GM15510 (cell line): ENCODE measurements at regions not wholly inside any gene's neighbourhood (a gene's known extent, or its start where the extent isn't known, plus 50 kb on each side); places are given as distances from the start of the nearest gene placed in this dataset.

Experiments
- POLR2A ChIP-seq: IDR thresholded peaks from 3 replicates; pipeline ENCODE4 v1.6.1; 2011; ENCODE audit warnings: borderline replicate concordance; ENCODE audit not compliant: insufficient read length; ENCODE audit errors: extremely low read depth

DNA sequence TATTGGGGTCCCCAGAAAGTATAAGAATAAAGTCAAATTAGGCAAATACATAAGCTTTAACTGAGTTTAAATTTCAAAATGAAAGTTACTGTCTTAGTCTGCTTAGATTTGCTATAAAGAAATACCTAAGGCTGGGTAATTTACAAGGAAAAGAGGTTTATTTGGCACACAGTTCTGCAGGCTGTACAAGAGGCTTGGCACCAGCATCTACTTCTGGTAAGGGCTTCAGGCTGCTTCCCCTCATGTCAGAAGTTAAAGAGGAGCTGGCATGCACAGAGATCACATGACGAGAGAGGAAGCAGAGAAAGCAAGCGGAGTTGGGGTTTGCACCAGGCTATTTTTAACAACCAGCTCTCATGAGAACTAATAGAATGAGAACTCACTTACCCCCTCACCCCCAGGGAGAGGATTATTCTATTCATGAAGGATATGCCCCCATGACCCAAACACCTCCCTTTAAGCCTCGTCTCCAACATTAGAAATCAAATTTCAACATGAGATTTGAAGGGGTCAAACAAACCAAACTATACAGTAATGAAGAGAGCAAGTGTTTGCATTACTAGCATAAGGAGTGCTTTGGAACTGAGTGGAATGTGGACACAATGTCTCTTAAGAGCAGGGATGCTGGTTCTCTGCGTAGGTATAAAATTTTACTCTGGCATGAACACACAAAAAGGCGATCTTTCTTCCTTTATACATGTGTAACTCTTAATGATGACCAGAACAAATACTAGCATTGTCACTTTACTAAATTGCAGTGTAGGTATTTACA lies 292.8 kb upstream of the PMFBP1 start:
- TF ChIP-seq POLR2A: no peak

DNA sequence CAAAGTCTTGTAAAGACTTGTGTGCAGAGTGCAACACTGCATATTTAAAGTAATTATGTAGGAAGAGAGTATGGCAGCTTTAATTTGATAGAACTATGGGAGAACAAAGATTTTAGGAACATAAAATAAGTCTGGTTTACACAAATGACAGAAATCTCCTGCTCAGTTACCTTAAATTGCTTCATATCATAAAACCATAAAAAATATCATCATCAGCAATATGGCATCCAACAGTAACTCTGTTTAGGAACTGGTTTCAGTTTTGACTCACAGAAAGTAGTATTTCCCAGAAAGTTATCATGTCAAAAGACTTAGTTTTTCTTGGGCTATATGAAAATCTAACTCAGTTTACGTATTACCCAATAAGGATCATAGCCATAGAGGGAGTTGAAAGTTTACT lies 292.1 kb upstream of the PMFBP1 start:
- no peak for TF ChIP-seq POLR2A

- TF ChIP-seq POLR2A: no peak
These were observed 286.1 kb upstream of the PMFBP1 start for GRCh38 chr16:72458035-72458434.

DNA sequence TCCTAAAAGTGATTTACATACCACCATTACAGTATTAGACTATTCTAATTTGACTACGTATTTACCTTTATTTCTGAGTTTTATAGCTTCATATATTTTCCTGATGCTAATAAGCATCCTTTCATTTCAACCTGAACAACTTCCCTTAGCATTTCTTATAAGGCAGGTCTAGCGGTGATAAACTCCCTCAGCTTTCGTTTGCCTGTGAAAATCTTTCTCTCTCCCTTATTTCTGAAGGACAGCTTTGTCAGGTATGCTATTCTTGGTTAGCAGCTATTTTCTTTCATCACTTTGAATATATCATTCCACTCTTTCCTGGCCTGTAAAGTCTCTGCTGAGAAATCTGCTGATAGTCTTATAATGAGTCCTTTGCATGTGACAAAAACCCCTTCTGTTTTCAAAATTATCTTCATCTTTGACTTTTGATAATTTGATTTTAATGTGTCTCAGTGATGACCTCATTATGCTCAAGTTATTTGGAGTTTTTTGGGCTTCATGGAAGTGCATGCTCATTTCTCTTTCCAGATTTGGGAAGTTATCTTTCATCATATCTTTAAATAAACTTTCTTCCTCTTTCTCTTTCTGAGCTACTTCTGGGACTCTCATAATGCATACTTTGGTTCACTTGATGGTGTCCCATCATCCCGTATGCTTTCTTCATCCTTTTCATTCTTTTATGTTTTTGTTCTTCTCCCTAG lies 285.4 kb upstream of the PMFBP1 start:
- no peak for TF ChIP-seq POLR2A

DNA sequence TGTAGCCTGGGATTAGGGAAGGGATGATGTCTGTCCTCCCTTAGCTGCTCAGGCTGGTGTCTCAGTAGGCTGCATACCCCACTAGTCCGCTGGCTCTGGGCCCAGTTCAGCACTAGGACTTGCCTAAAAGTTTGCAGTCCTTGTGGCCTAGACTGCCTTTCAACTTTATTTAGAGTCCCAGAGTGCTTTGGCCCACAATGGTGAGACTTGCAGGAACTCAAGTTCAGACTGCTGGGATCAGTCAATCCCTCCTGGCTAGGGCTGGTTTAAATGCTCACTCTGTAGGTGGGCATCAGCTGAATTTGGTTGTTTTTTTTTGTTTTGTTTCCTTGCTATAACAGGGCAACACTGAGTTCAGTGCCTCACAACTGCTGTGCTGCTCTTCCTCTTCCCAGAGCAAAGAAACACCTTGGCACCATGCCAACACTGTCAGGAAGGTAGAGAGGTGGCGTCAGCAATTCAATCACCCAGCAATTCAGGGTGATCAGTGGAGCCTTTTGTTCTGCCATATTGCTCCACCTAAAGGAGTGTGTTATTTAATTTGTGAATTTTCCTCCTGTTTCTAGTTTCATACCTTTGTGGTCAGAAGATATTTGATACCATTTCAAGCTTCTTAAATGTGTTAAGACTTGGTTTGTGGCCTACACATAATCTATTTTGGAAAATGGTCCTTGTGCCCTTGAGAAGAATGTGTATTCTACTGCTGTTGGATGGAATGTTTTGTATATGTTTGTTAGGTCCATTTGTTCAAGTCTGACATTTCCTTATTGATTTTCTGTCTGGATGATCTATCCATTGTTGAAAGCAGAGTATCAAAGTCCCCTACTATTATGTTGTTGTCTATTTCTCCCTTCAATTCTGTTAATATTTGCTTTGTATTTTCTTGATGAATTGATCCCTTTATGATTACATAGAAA lies 284.0 kb upstream of the PMFBP1 start:
- no peak for TF ChIP-seq POLR2A

- TF ChIP-seq POLR2A: no peak
These were observed 272.7 kb upstream of the PMFBP1 start for GRCh38 chr16:72444696-72445095.

DNA sequence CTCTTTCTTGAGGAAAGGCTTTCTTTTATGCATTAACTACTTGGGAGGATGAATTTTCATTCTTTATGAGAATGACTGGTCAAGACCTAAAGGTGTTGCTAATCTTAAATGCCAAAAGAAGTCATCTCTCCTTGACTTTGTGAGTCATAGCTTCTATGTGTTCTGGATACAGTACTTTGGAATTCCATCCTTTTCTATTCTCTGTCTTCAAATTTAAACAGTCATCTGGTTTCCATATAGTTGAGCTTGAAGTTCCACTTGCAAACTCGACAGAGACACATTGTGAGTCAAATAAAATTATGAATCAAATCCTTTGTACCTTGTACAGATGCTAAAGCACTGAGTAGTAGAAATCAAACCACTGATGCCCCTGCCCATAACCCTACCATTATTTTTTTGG lies 271.9 kb upstream of the PMFBP1 start:
- TF ChIP-seq POLR2A: no peak

GRCh38 chr16:72442385-72443158 lies 270.6 kb upstream of the PMFBP1 start:
- no peak for TF ChIP-seq POLR2A

DNA sequence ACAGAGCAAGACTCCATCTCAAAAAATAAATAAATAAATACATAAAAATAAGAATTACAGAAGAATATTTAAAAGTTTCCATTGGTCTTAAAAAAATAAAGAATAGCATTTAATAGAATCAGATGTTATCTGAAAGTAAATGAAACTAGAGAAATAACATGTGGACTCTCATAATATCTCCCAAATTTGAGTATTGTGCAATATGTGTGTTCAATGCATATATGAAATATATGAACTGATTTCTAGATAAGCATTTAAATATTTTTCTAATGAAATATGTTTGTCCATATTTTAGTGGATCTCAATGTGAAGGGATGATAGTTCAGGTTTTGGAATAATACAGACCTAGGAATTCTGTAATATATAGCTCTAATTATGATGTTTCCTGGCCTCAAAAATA lies 265.9 kb upstream of the PMFBP1 start:
- no peak for TF ChIP-seq POLR2A

DNA sequence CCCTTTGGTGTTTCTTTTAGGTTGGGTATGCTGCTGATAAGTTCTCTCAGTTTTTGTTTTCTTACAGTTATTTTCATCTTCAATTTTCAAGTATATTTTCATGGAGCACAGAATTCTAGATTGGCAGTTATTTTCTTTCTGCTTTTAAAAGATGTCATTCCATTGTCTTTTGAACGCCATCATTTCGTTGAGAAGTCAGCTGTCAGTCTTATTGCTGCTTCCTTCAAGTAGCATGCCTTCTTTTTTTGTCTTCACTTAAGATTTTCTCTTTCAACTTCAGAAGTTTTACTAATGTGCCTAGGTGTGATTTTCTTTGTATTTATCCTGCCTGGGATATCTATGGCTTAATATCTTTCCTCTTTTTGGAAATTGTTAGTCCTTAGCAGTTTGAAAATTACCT lies 262.2 kb upstream of the PMFBP1 start:
- TF ChIP-seq POLR2A: no peak

DNA sequence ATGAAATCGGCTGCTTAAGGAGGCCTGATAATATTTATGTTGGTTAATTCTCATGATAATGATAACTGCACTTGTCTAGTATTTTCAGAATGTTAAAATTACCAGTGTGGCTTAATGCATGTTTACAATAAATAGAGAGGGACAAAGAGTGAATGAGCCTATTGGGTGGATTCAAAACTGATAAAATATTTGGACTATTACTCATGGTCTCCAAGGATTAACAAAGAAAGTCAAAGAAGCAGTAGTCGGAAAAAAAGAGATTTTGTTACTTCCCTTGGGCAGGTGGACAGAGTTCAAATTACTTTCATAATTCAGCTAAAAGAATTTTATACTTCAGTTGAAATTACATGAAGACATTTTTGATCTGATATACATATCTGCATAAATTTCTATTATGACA lies 258.2 kb upstream of the PMFBP1 start:
- no peak for TF ChIP-seq POLR2A

DNA sequence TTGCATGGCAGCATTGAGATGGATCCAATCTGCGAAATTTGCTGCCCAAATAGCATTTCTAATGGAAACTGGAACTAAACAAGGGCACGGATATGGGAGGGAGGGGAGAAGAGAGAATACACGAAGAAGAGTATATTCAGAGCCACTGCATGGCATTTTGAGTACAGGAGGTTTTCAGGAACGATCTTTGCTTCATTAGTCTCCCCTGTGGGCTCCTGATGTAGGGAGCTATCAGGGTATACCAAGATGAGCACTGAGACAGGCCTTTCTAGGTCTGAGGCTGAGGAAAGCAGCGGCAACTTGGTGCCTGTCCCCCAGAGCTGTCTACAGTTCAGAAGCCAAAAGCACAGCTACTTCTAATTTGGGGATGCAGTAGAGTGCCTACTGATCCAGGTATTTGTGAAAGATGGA lies 257.7 kb upstream of the PMFBP1 start:
- TF ChIP-seq POLR2A: no peak

DNA sequence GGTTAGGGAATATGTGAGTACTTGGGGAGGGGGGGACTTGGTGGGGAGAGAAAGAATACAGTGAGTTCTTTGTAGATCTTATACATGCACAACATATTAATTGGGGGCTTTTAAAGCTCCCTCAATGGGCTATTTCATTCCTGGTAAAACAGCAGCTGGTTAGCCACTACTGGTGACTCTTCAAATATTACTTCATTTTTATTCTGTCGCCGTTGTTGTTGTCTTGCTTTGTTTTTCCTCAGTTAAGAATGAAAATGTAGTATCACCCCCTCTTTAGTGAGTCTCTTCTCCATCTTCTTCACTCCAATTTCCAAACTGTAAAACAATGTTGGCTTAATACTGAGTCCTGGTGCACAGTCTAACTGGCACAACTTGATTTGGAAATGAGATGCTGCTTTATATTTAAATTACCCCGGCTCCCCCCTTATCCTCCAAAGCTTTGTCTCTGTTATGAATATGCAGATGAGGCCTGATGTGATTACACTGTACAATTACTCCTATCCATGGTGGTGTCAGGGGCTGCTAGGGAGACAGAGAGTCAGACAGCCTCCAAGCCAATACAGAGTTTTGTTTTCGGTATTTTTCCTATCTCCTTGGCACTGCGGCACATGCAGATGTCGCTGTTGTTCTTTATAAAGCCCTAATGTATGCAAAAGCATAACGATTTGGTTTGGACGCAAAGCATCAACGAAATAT lies 256.9 kb upstream of the PMFBP1 start:
- no peak for TF ChIP-seq POLR2A
